Right lobe of liver (tissue), 6 donors: ENCODE measurements at regions not wholly inside any gene's neighbourhood (a gene's known extent, or its start where the extent isn't known, plus 50 kb on each side); places are given as distances from the start of the nearest gene placed in this dataset.
"Not testable (repeated sequence)": the region's sequence is repeated elsewhere in the genome, so short reads cannot be mapped to it uniquely, and the experiment has no call there.

ENCODE experiments used
- ATAC-seq, 4 donors: fragments of 200-7000 bp; cut with Tn5 transposase; one replicate each; pipeline ENCODE4 v1.9.1; 2020; ENCODE audit warnings: mild to moderate bottlenecking in 4 of 4, moderate library complexity in 4 of 4
- DNase-seq, 3 donors: peaks; one replicate each; pipeline ENCODE4 v3.0.0-alpha.2; 2020
- H3K27ac ChIP-seq, 3 donors: fragments of 200-600 bp; one replicate each; pipeline ENCODE4 v1.8.0; 2022
- H3K27me3 ChIP-seq, 2 donors: fragments of 200-600 bp; one replicate each; pipeline ENCODE4 v1.8.0; 2022
- H3K36me3 ChIP-seq, 4 donors: fragments of 200-600 bp; sonication (generic) in 1 of 4; one replicate each; pipeline versions ENCODE4 v1.5.1 to v1.8.0; 2017 to 2022; ENCODE audit warnings: control low read depth in 1 of 4
- H3K4me1 ChIP-seq, 4 donors: fragments of 200-600 bp; sonication (generic) in 1 of 4; one replicate each; pipeline versions ENCODE4 v1.5.1 to v1.8.0; 2017 to 2022; ENCODE audit warnings: control low read depth in 1 of 4
- H3K4me3 ChIP-seq, 3 donors: fragments of 200-600 bp; one replicate each; pipeline ENCODE4 v1.8.0; 2022
- H3K9me3 ChIP-seq, 4 donors: fragments of 200-600 bp; sonication (generic) in 1 of 4; one replicate each; pipeline versions ENCODE4 v1.5.1 to v1.8.0; 2017 to 2022; ENCODE audit warnings: control low read depth in 1 of 4
- CTCF ChIP-seq, 4 donors: fragments of 200-600 bp in 3 of 4; fragments of 450-650 bp in 1 of 4; IDR thresholded peaks; one replicate each; pipeline versions ENCODE4 v1.5.1 to v1.8.0; 2016 to 2022; ENCODE audit warnings: antibody characterized with exemption in 4 of 4, mild to moderate bottlenecking in 2 of 4
- POLR2A ChIP-seq: fragments of 450-650 bp; IDR thresholded peaks from one replicate; pipeline ENCODE4 v1.6.1; 2017; ENCODE audit warnings: antibody characterized with exemption, mild to moderate bottlenecking
- WGBS: methylation state at CpG from one replicate; pipeline ENCODE4 v1.1.6; 2018; ENCODE audit warnings: low coverage, low lambda C conversion rate; ENCODE audit not compliant: insufficient coverage; ENCODE audit errors: missing lambda C conversion rate; 5-methylcytosine and 5-hydroxymethylcytosine counted together
- intact Hi-C, 2 donors: fragments of 100-400 bp; cut with DNase I; formaldehyde crosslinking; loops; one replicate each; pipeline versions ENCODE4 v1.11.2 to v1.14.1; 2022
- donor health status: DM: no; HTN: yes; CAD: no.
- donor health status: DM: no; HTN: no; CAD: no.
- donor health status: DM: no; HTN: no; CAD: no.
- donor health status: DM: no; HTN: yes; CAD: no.
- donor health status: DM: no; HTN: yes; CAD: no.

- ATAC-seq (no peak), DNase-seq (no peak)
- no peaks in the 10 kb centered on the region for H3K27me3 ChIP-seq
- H3K27ac ChIP-seq: no peak overlapping the region
- H3K4me1 ChIP-seq: no peaks in the 10 kb centered on the region
- intact Hi-C loops: no loop called here
- no peak for TF ChIP-seq POLR2A
- no peak for TF ChIP-seq CTCF (IDR thresholded peaks at IDR 0.05)
- H3K4me3 ChIP-seq: no peak overlapping the region
- no peaks in the 10 kb centered on the region for H3K36me3 ChIP-seq
- WGBS: 61% methylated on average over 5 of the region's 6 CpGs
- H3K9me3 ChIP-seq: no peaks in the 10 kb centered on the region
These were observed 125.3 kb upstream of the MARCHF11 start for GRCh38 chr5:16304846-16305245.

GRCh38 chr5:16296946-16297345 lies 117.4 kb upstream of the MARCHF11 start:
- ATAC-seq: no peak
- intact Hi-C loops: no loop called here
- Histone ChIP-seq H3K9me3 (no peaks in the 10 kb centered on the region), H3K36me3 (no peaks in the 10 kb centered on the region), H3K4me3 (no peak overlapping the region), H3K27me3 (no peaks in the 10 kb centered on the region), H3K27ac (no peak overlapping the region), H3K4me1 (no peaks in the 10 kb centered on the region)
- no peak for TF ChIP-seq CTCF (IDR thresholded peaks at IDR 0.05)
- TF ChIP-seq POLR2A: no peak
- 27% methylated on average over 3 of the region's 3 CpGs for WGBS
- no peak for DNase-seq

GRCh38 chr5:16291894-16292293 lies 112.3 kb upstream of the MARCHF11 start:
- intact Hi-C loops: no loop called here
- no peak overlapping the region for H3K27ac ChIP-seq
- no peaks in the 10 kb centered on the region for H3K36me3 ChIP-seq
- no peaks in the 10 kb centered on the region for H3K27me3 ChIP-seq
- no peaks in the 10 kb centered on the region for H3K4me1 ChIP-seq
- ATAC-seq: no peak
- 27% methylated on average over 2 of the region's 2 CpGs for WGBS
- no peaks in the 10 kb centered on the region for H3K9me3 ChIP-seq
- DNase-seq: no peak
- TF ChIP-seq POLR2A (no peak), CTCF (IDR thresholded peaks at IDR 0.05) (no peak)
- no peak overlapping the region for H3K4me3 ChIP-seq

- Histone ChIP-seq H3K9me3 (no peaks in the 10 kb centered on the region), H3K27ac (no peak overlapping the region), H3K36me3 (no peaks in the 10 kb centered on the region), H3K4me3 (no peak overlapping the region), H3K27me3 (no peaks in the 10 kb centered on the region), H3K4me1 (no peaks in the 10 kb centered on the region)
- TF ChIP-seq POLR2A (no peak), CTCF (IDR thresholded peaks at IDR 0.05) (no peak)
- no peak for DNase-seq
- intact Hi-C loops: no loop called here
- ATAC-seq: no peak
These were observed 111.9 kb upstream of the MARCHF11 start for GRCh38 chr5:16291474-16291873.

- intact Hi-C loops: no loop called here
- WGBS: 30% methylated on average over 1 of the region's 1 CpG
- TF ChIP-seq CTCF (IDR thresholded peaks at IDR 0.05) (no peak), POLR2A (no peak)
- no peak for DNase-seq
- no peak overlapping the region for H3K4me3 ChIP-seq
- ATAC-seq: no peak
- no peaks in the 10 kb centered on the region for H3K36me3 ChIP-seq
- no peaks in the 10 kb centered on the region for H3K4me1 ChIP-seq
- H3K9me3 ChIP-seq: no peaks in the 10 kb centered on the region
- H3K27me3 ChIP-seq: no peaks in the 10 kb centered on the region
- no peak overlapping the region for H3K27ac ChIP-seq
These were observed 104.2 kb upstream of the MARCHF11 start for GRCh38 chr5:16283791-16284190.

- H3K4me3 ChIP-seq, intact Hi-C loops, H3K9me3 ChIP-seq, H3K27ac ChIP-seq, ATAC-seq, H3K36me3 ChIP-seq, H3K4me1 ChIP-seq, H3K27me3 ChIP-seq, DNase-seq: not testable (repeated sequence)
- WGBS: no CpG with 5 or more reads among the region's 28 CpGs
These were observed 97.3 kb upstream of the MARCHF11 start for GRCh38 chr5:16276859-16277258.
